NCI-H1092 (cell line): ENCODE measurements at regions not wholly inside any gene's neighbourhood (a gene's known extent, or its start where the extent isn't known, plus 50 kb on each side); places are given as distances from the start of the nearest gene placed in this dataset.
"Not testable (repeated sequence)": the region's sequence is repeated elsewhere in the genome, so short reads cannot be mapped to it uniquely, and the experiment has no call there.

ENCODE experiments used
- DNase-seq: peaks from one replicate; lab custom pipeline; 2025; lab: John Stamatoyannopoulos, UW

DNA sequence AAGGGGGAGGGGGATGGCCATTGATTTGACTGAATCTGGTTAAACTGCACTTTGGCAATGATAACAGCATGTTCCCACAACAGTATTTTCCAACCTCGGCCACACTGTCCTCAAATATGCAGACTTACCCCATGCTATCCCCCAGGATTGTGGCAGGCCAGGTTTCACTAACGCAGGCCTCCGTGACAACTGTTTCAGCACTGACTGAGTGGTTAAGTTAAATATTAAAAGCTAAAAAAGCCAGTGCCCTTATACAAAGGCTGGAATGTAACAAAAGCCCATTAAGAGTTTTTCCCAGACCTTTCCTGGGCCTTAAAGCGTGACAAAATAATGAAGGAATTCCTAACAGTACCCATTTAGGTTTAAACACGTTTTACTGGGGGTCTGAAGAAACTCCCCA is 202.9 kb downstream of the USP25 start:
- no peak for DNase-seq

DNA sequence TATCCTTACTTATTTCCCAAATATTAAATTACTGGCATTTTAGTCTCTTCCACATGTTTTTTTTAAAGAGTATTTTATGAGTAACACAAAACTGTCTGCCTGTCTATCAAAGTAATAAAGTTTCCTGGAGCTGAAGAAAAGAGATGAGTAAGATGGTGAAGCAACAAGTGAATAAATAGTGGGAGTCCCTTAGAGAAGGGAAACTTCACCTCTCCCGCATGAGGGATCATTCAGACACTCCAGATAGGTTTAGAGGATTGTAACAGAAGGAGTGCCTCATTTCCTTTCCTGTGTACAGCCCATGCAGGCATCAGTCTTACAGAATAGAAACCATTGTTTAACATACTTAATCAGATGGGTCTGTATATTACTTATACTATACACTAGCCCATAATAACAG is 205.7 kb downstream of the USP25 start:
- DNase-seq = no peak

DNA sequence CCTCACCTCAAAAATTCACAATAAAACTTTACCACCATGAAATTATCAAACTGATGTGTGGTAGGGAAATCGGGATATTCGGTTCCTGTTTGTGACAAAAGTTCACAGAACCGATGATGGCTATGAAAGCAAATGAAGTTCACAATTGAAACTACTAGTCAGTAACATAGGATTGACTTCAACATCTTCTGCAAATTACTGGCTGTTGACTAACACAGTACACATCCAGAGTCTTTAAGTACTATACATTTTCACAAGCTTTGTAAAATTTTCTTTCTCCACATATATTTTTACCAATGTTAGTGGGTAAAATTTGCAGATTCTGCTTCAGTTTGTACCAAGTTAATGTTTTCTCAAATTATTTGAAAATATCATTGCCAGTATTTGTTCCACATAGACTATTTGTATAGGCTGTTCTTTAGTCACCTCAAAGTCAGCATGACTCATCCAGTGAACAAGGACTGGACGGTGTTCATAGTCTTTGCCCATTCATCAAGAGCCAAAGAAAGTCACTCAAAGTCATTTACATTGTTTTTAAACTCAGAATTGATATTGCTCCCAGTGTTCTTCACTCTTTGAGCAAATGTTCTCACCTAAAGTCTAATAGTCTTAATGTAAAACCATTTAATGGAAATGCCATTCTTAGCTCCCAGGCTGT is 213.4 kb downstream of the USP25 start:
- DNase-seq = no peak

DNA sequence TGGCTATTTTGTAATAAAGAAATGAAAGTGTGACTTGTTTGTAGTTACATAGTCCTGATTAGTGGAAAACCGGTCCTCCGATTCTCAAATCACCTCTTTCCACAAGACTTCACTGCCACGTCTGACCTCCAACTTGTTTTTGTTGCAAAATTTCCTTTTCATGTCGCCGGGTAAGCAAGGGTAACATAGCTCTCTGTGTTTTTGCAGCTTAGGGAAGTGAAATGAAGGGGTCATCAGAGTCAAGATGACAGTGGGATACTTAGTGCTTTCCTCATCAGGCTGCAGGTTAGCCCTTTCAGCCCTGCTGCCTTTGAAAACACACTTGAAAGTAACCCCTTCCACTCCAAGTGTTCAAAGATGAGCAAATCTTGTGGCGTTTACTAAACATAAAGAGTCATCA is 217.9 kb downstream of the USP25 start:
- no peak for DNase-seq

DNA sequence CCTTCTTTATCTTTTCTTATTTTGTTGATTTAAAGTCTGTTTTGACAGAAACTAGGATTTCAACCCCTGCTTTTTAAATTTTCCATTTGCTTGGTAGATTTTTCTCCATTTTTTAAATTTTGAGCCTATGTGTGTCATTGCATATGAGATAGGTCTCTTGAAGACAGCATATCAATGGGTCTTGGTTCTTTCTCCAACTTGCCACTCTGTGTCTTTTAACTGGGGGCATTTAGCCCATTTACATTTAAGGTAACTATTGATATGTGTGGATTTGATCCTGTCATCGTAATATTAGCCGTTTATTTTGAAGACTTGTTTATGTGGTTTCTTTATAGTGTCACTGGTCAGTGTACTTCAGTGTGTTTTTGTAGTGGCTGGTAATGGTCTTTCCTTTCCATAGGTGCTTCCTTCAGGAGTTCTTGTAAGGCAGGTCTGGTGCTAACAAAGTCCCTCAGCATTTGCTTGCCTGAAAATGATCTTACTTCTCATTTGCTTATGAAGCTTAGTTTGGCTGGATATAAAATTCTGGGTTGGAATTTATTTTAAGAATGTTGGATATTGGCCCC is 223.9 kb downstream of the USP25 start:
- no peak for DNase-seq

DNA sequence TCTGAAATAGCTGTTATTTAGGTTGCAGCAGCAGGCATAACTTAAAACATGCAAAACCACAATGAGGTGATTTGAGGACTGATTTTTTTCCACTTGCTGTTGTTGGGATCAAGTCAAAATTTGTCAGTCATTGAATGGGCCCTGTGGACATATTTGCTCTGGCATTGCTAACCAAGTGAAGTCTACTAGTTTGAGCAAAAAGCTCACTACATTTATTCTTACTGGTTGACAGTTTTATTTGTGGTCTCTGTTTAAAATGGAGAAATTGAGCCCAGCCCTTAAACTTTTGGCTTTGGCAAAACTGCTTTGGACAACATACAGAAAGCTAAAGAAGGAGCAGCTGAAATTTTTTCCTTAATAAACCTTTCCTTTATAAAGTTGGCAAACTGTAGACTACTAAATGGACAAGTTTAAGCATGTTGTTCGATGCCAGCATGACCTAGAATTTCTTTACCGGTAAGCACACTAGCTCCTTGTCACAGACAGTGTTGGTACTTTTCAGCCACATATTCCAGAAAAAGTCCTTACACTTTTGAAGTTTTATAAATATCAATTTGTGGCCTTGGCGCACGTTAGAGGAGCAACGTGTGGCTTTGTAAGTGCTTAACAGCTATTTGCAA is 234.6 kb downstream of the USP25 start:
- DNase-seq = no peak

DNA sequence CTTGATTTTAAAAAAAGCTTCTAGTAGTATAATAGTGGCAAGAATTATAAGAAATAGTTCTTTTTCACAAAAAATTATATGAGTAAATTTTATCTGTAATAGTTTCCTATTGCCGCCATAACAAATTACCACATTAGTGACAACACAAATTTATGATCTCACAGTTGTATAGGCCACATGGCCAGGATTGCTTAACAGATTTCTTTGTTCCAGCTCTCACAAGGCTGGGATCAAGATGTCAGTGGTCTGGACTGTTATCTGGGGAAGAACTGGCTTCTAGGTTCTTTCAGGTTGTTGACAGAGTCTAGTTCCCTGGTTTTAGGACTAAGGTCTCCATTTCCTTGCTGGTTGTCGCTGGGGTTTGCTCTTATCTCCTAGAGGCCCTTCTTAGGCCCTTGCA is 236.4 kb downstream of the USP25 start:
- DNase-seq = no peak

DNA sequence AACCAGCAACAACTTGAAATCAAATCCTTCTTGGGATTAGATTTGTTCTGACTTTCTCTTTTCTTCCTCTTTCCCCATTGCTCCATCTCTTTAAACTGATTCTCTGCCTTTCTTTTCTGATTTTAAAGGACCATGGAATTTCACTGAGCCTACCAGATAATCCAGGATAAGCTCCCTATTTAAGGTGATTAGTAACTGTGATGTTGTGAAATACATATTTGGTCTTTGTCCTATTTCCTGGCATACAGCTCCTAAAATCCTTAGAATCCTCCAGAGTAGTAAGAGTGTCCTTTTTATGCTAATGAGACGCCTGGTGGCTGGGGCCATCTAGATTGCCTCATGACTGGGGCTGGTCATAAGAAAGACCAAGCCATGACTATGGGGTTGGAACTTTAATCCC is 236.9 kb downstream of the USP25 start:
- no peak for DNase-seq

DNA sequence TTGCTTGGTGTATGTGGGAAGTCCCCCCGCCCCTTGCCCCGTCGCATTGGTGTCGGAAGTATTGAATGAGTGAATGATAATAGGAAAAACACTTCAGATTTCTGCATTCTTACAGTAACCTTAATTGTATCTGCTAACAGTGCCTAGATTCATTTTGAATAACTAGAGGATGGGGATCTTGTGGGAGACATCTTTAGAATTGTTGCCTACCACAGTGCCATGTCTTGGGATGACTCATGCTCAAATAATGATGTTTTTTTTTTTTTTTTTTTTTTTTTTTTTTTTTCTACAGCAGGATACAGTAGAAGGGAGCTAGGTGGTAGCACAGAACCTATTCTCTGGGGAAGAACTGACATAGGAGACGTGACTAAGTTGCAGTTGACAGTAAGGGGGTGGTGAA is 237.9 kb downstream of the USP25 start:
- no peak for DNase-seq

DNA sequence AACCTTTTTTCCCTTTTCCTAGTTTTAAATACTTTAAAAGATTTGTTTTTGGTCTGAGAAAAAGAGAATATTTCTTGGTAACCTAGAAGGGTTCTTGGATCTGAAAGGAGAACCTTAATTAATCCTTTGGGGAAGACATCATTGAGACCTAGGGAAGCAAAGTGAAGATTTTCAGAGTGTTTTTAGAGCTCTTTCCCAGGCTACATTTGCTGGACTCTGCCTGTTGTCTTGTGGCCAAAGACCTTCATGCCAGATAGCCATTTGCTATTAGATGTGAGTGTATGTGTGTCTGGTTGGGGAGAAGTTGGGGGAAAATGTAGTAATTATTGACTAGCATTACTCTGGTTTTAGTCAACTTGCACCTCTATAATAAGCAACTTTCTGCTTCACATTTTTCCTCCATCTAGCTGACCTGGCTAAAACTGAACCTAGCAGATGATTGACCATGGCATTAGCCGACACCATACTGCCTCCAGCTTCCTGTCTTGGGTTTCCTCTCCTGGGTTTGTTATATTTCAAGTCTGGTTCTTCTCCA is 239.1 kb downstream of the USP25 start:
- DNase-seq = no peak

DNA sequence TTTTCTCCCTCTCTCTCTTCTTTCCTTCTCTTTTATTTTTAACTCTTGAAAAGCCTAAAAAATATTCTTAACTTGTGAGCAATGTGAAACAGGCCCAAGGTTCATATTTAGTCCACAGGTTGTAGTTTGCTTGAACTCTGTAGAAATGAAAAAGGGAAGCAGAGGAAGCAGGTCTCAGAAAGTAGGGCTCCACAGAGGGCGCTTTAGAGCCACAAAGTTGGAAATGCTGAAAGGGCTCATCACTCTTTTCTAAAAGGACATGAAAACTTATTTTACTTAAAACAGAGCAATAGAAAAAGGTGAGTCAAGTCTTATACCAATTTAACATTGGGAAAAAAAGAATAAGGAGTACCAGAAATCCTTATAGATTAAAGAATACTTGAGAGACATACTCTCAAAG is 247.0 kb downstream of the USP25 start:
- no peak for DNase-seq

DNA sequence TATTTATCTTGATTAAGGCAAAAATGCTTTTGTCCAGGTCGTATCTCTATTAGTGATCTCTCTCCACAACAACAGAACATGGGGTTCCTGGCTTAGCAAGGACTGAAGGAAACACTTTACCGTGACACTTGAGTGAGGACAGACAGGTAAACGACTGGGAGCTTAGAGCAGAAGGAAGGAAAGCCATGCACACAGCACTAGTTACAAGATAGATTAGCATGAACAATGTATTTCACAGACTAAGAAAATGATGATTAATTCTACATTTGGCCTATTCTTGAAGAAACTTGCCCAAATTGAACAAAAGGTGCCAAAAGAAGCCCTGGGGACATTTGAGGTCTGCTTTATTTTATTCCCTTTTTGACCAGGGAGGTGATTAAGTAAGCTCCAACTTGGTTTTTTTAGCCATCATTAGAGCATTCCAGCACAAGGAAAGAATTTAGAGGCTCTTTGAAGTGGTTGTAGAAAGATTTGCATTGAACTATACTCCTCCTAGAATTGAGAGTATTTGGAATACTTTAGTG is 248.5 kb downstream of the USP25 start:
- DNase-seq = no peak

DNA sequence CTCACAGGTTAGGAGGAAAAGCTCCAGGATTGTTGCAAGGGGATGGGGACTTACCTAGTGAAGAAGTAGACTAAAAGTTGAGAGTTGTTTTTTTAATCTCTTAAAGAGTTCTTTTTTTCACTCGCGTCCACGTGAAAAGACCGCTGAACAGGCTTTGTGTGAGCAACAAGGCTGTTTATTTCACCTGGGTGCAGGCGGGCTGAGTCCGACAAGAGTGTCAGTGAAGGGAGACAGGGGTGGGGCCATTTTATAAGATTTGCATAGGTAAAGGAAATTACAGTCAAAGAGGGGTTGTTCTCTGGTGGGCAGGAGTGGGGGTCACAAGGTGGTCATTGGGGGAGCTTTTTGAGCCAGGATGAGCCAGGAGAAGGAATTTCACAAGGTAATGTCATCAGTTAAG is 249.7 kb downstream of the USP25 start:
- not testable (repeated sequence) for DNase-seq

DNA sequence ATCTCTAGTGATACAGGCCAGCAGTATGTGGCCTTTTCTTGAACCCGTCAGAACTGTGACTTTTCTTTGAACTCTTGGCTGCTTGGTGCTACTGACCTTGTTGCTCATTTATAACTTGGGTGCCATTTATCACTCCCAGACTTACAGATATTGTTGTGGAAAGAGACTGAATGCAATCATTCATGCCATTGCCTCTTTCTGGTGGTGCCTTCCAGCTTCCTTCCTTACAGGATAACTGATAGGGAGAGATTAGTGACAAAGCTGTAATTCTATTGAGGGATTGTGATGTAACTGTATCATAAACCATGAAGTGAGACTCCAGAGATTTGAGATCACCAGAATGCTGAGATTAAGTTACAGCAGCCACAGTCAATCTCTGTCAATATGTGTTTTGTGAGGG is 256.5 kb downstream of the USP25 start:
- no peak for DNase-seq

DNA sequence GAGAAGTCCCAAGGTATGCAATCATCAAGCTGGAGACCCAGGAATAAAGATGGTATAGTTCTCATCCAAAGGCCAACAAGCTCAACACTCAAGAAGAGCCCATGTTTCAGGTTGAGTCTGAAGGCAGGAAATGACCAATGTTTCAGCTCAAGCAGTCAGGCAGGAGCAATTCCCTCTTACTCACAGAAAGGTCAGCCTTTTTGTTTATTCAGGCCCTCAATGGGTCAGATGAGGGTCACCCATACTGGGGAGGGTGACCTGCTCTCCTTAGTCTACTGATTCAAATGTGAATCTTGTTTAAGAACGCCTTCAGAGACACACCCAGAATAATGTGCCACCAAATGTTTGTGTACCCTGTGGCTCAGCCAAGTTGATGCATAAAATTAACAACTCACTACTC is 262.4 kb downstream of the USP25 start:
- DNase-seq = no peak

DNA sequence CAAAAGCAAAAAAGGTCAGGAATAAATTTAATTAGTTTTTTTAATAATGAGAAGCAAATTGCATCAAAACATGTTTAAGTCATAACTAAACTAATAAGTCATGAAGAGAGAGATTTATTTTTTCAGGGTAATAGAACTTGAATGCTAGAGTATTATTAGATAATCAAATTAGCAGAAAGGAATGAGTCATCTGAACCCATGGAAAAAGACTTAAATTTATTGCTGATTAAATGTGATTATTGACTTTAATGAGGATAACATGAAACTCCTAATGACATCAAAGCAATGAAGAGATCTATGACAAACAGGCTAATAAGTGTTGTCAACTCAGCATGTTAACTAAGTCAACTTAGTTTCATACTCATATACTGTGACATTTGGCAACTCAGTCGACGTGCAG is 264.2 kb downstream of the USP25 start:
- no peak for DNase-seq

DNA sequence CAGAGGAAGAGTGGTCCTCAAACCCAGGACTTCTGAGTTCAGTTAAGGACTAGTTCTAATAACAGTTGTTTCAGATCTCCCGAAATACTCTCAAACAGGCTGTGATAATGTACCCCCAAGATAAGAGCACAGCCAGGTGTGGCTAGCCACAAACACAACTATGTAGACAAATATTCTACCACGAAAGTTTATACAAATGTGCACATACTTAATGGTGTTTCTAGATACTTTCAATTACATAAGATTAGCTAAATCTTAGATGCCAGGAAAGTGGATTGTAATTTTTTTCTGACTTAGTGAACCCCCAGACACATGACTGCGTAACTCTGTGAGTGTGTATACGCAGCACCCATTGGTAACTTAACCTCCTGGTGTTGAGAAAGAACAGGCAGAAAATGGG is 270.0 kb downstream of the USP25 start:
- DNase-seq = no peak

DNA sequence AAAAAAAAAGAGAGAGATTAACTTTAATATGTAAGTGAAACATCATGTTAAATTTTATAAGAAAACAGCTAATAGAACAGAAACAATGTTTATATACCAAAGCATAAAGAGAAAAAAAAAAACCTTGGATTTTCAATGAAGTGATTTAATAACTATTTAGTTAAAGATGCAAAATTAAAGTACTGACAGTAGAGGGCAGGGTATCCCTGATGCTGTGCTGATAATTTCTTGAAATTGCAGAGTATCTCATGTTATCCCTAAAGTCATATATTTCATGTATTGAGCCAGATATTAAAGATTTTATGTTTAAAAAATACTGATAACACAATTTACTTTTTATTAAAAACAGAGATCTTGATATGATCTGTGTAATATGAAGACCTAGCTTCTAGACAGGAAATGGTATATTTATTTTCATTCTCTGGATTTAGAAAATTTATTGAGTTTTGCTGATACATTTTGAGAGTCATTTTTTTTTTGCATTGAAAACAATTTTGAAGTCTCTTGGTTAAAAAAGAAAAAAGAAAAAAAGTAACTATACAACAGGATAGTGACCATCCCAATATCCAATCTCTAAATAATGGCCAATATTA is 273.2 kb downstream of the USP25 start:
- no peak for DNase-seq

DNA sequence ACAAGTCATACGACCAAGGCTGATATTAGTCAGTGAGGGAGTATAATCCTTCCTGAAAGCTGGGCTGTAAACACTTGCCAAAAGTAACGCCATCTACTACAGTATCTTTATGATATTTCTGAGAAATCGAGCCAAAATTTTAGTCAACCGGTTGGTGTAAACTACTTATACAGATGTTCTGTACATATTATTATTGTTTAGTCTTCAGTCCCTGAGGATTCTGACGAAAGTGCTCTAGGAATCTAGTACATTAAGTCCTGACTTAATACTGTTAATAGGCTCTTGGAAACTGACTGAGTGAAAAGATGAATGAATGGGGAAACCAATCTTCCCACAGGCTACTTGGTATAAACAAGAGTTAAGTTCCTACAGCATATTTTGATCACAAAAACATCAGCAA is 274.3 kb downstream of the USP25 start:
- no peak for DNase-seq

DNA sequence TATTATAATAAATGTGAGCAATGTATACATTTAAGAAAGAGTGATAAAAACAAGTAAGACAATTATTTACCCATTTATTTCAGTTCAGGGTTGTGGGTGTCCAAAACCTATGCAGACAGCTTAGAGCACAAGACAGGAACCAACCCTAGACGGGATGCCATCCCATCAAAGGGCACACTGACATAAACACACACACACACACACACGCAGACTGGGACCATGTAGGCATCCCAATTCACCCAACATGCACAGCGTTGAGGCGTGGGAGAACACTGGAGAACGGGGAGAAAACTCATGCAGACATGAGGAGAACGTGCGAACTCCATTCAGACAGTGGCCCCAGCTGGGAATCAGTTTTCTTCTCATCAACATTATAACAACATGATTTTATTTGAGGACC is 274.7 kb downstream of the USP25 start:
- DNase-seq = no peak

DNA sequence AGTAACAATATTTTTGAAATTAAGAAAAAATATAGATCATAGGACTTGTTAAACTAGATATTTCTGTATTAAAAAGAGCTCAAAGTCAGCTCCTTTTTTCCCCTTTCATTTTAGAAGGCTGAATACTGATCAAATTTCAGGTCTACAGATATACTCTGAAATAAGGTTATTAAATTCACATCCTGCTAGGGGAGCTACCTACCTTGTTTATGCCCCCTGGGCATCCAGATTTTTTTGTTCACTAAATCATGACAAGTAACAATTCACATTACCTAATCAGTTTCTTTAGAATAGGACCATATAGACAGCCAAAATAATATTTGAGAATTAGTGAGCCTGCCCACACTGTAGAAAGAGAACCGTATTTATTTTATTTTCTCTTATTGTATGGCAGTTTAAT is 276.2 kb downstream of the USP25 start:
- DNase-seq = no peak

DNA sequence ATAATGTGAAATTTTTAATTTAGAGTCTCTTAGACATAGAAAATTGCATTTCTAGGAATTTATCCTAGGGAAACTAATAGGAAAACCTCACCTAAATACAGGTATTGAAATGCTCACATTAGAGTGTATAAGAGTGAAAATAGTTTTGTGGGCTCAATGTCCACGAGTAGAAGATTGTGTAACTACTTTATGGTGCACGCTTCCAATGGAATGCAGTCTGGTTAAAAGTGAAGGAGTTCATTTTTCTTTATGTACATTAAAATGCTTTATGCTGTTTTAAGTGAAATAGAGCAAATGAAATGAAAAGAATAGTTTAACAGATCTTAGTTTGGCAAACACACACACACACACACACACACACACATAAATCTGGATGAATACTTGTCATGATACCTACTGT is 278.2 kb downstream of the USP25 start:
- DNase-seq = no peak

DNA sequence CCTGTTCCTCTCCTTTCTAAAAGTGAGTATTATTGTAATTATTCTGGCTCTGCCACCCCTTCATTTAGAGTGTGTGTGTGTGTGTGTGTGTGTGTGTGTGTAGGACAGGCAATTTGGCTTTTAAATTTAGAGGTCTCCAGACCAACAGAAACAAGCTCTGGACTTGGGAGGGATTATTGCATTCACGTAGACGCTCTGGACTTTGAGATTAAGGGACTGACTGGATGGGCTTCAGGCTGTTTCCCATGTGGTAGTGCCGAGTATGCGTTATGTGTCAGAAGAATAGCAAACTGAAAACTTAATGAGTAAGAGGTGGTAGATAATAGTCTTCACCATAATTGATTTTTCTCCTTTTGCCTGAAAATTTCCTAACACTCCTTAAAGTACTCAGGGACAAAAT is 281.9 kb downstream of the USP25 start:
- DNase-seq = no peak
